GM12878 (cell line): ENCODE measurements at regions not wholly inside any gene's neighbourhood (a gene's known extent, or its start where the extent isn't known, plus 50 kb on each side); places are given as distances from the start of the nearest gene placed in this dataset.

Experiments used
- ATF3 ChIP-seq: IDR thresholded peaks from 2 replicates; pipeline ENCODE4 v1.6.1; 2011; ENCODE audit warnings: low read depth, mild to moderate bottlenecking, low read length, moderate library complexity, borderline replicate concordance; ENCODE audit errors: extremely low read depth
- CBX3 ChIP-seq: fragments of 200-600 bp; sonication (generic); IDR thresholded peaks from 2 replicates; pipeline ENCODE4 v1.6.1; 2016; ENCODE audit warnings: low read depth, borderline replicate concordance
- CEBPZ ChIP-seq: fragments of 150-350 bp; IDR thresholded peaks from 2 replicates; pipeline ENCODE4 v1.6.1; 2016; ENCODE audit warnings: low read depth, low read length
- CREB1 ChIP-seq: IDR thresholded peaks from 2 replicates; pipeline ENCODE4 v1.6.1; 2012; ENCODE audit warnings: low read depth, mild to moderate bottlenecking, inconsistent platforms
- HDAC6 ChIP-seq: fragments of 200-600 bp; sonication (generic); IDR thresholded peaks from one replicate; pipeline ENCODE4 v1.8.0; 2017; ENCODE audit warnings: antibody characterized with exemption; ENCODE audit not compliant: unreplicated experiment
- LARP7 ChIP-seq: fragments of 450-650 bp; IDR thresholded peaks from 2 replicates; pipeline ENCODE4 v1.6.1; 2017; ENCODE audit warnings: mild to moderate bottlenecking
- MLLT1 ChIP-seq: fragments of 450-650 bp; IDR thresholded peaks from 2 replicates; pipeline ENCODE4 v1.6.1; 2016; ENCODE audit warnings: mild to moderate bottlenecking
- NRF1 ChIP-seq: conservative IDR thresholded peaks from 2 replicates; pipeline ENCODE4 v1.6.1; 2011; ENCODE audit warnings: mild to moderate bottlenecking, low read depth, low read length, improper control_type of control experiment
- PRDM15 ChIP-seq: fragments of 450-650 bp; formaldehyde crosslinking; IDR thresholded peaks from 2 replicates; pipeline ENCODE4 v1.4.0; 2020; ENCODE audit warnings: mild to moderate bottlenecking, moderate library complexity
- TCF7 ChIP-seq: IDR thresholded peaks from 2 replicates; pipeline ENCODE4 v1.6.1; 2014; ENCODE audit warnings: antibody characterized with exemption, borderline replicate concordance
- USF1 ChIP-seq: IDR thresholded peaks from 2 replicates; pipeline ENCODE4 v1.6.1; 2011; ENCODE audit warnings: borderline replicate concordance, low read depth, mild to moderate bottlenecking, moderate library complexity, mixed read lengths, low read length; ENCODE audit not compliant: insufficient read depth; ENCODE audit errors: extremely low read length
- ZBTB33 ChIP-seq: fragments of 450-650 bp; IDR thresholded peaks from 2 replicates; pipeline ENCODE4 v1.6.1; 2017; ENCODE audit warnings: mild to moderate bottlenecking

GRCh38 chr22:27198518-27199035 is 541.2 kb downstream of the MIAT start (continued):
- no peak for TF ChIP-seq PRDM15 (CRISPR knock-in tag)
- TF ChIP-seq MLLT1: no peak
- TF ChIP-seq CBX3: no peak
- TF ChIP-seq LARP7: no peak
- TF ChIP-seq CEBPZ: no peak
- no peak for TF ChIP-seq NRF1
- no peak for TF ChIP-seq HDAC6
- TF ChIP-seq TCF7: no peak
- TF ChIP-seq CREB1: no peak
- no peak for TF ChIP-seq ATF3
- no peak for TF ChIP-seq USF1
- no peak for TF ChIP-seq ZBTB33
- TF ChIP-seq, all 136 proteins: peak for 0
